Activated naive CD4-positive, alpha-beta T cell treated with anti-CD3 and anti-CD28 coated beads, Interleukin-2, amount 10 ng/mL, durations not matched to agents 7 days and 5 days (primary cell): ENCODE measurements at regions not wholly inside any gene's neighbourhood (a gene's known extent, or its start where the extent isn't known, plus 50 kb on each side); places are given as distances from the start of the nearest gene placed in this dataset.

ENCODE experiments used
- CTCF ChIA-PET: fragments of 350-600 bp; sonication (Branson Sonifier 250); formaldehyde crosslinking; loops from one replicate; lab custom pipeline; 2021; ENCODE audit warnings: antibody characterized with exemption; lab: Charles Lee
- DNase-seq: peaks from one replicate; pipeline ENCODE4 v3.0.0-alpha.2; 2020
- H3K27ac Mint-ChIP-seq: one replicate; pipeline ENCODE4 v1.8.0; 2021; ENCODE audit warnings: mild to moderate bottlenecking, moderate library complexity, mixed read lengths
- H3K27me3 Mint-ChIP-seq: one replicate; pipeline ENCODE4 v1.8.0; 2021; ENCODE audit warnings: mild to moderate bottlenecking, mixed read lengths
- H3K36me3 Mint-ChIP-seq: one replicate; pipeline ENCODE4 v1.8.0; 2021; ENCODE audit warnings: mixed read lengths
- H3K4me1 Mint-ChIP-seq: one replicate; pipeline ENCODE4 v1.8.0; 2021; ENCODE audit warnings: mixed read lengths
- H3K4me3 Mint-ChIP-seq: one replicate; pipeline ENCODE4 v1.8.0; 2021; ENCODE audit warnings: mild to moderate bottlenecking, moderate library complexity, mixed read lengths
- H3K9me3 Mint-ChIP-seq: one replicate; pipeline ENCODE4 v1.8.0; 2021; ENCODE audit warnings: mixed read lengths

GRCh38 chr17:72539981-72540897, 419.4 kb downstream of the SOX9 start:
- CTCF ChIA-PET = interaction anchor here (0.7 to 1.4 kb wide), 6 partner anchors 19 to 1731 kb away, joined by 3 to 5 read pairs (median 4); no protein-coding TSS in a partner anchor
- Mint-ChIP-seq H3K4me3 (no peak overlapping the region), H3K36me3 (no peaks in the 10 kb centered on the region)

GRCh38 chr17:72542317-72542716, 421.5 kb downstream of the SOX9 start:
- peaks cover 34% of the 10 kb centered on the region for H3K27me3 Mint-ChIP-seq
- H3K4me3 Mint-ChIP-seq = no peak overlapping the region
- H3K4me1 Mint-ChIP-seq = peaks cover 2% of the 10 kb centered on the region
- no peaks in the 10 kb centered on the region for H3K36me3 Mint-ChIP-seq
- no peaks in the 10 kb centered on the region for H3K9me3 Mint-ChIP-seq
- CTCF ChIA-PET = no interaction called here
- DNase-seq = no peak
- H3K27ac Mint-ChIP-seq = no peak overlapping the region

More at GRCh38 chr17:72539981-72540897, 419.4 kb downstream of the SOX9 start:
- Mint-ChIP-seq H3K27me3 (peaks cover 38% of the 10 kb centered on the region), H3K27ac (no peak overlapping the region), H3K4me1 (peaks cover 2% of the 10 kb centered on the region), H3K9me3 (no peaks in the 10 kb centered on the region)
- DNase-seq = peak; percentile 61

- CTCF ChIA-PET = no interaction called here
- Mint-ChIP-seq H3K9me3 (no peaks in the 10 kb centered on the region), H3K36me3 (no peaks in the 10 kb centered on the region), H3K27me3 (peaks cover 15% of the 10 kb centered on the region), H3K4me3 (no peak overlapping the region), H3K4me1 (no peaks in the 10 kb centered on the region), H3K27ac (no peak overlapping the region)
- no peak for DNase-seq
Observed at GRCh38 chr17:72545766-72546165, 424.9 kb downstream of the SOX9 start.

- H3K4me3 Mint-ChIP-seq = no peak overlapping the region
- no peaks in the 10 kb centered on the region for H3K4me1 Mint-ChIP-seq
- H3K9me3 Mint-ChIP-seq = no peaks in the 10 kb centered on the region
- no peak for DNase-seq
- CTCF ChIA-PET = interaction anchor here (0.6 kb wide), 1 partner anchor 428 kb away, joined by 5 read pairs; no protein-coding TSS in a partner anchor
- no peaks in the 10 kb centered on the region for H3K36me3 Mint-ChIP-seq
- H3K27ac Mint-ChIP-seq = no peak overlapping the region
- H3K27me3 Mint-ChIP-seq = peaks cover 10% of the 10 kb centered on the region
Observed at GRCh38 chr17:72553051-72553755, 432.4 kb downstream of the SOX9 start.

GRCh38 chr17:72554508-72554907, 433.7 kb downstream of the SOX9 start:
- Mint-ChIP-seq H3K36me3 (no peaks in the 10 kb centered on the region), H3K27ac (no peak overlapping the region), H3K4me1 (no peaks in the 10 kb centered on the region), H3K9me3 (no peaks in the 10 kb centered on the region), H3K4me3 (no peak overlapping the region), H3K27me3 (peaks cover 10% of the 10 kb centered on the region)
- DNase-seq = no peak
- CTCF ChIA-PET = no interaction called here

GRCh38 chr17:72555052-72555451, 434.2 kb downstream of the SOX9 start:
- no peaks in the 10 kb centered on the region for H3K36me3 Mint-ChIP-seq
- H3K9me3 Mint-ChIP-seq = no peaks in the 10 kb centered on the region
- no peak overlapping the region for H3K4me3 Mint-ChIP-seq
- DNase-seq = no peak
- H3K27ac Mint-ChIP-seq = no peak overlapping the region
- no peaks in the 10 kb centered on the region for H3K4me1 Mint-ChIP-seq
- peaks cover 6% of the 10 kb centered on the region for H3K27me3 Mint-ChIP-seq
- CTCF ChIA-PET = no interaction called here

GRCh38 chr17:72556944-72557826, 436.4 kb downstream of the SOX9 start:
- CTCF ChIA-PET = interaction anchor here (0.6 to 7.7 kb wide), 39 partner anchors 16 to 815 kb away, joined by 3 to 234 read pairs (median 3); partner anchors contain the start of gene SSTR2
- no peak overlapping the region for H3K4me3 Mint-ChIP-seq
- no peaks in the 10 kb centered on the region for H3K36me3 Mint-ChIP-seq
- H3K4me1 Mint-ChIP-seq = peaks cover 5% of the 10 kb centered on the region
- H3K9me3 Mint-ChIP-seq = no peaks in the 10 kb centered on the region
- no peak overlapping the region for H3K27ac Mint-ChIP-seq
- peak; percentile 82 for DNase-seq
- peaks cover 7% of the 10 kb centered on the region for H3K27me3 Mint-ChIP-seq

- no peak overlapping the region for H3K27ac Mint-ChIP-seq
- H3K9me3 Mint-ChIP-seq = no peaks in the 10 kb centered on the region
- peaks cover 12% of the 10 kb centered on the region for H3K27me3 Mint-ChIP-seq
- DNase-seq = no peak
- peaks cover 9% of the 10 kb centered on the region for H3K4me1 Mint-ChIP-seq
- CTCF ChIA-PET = interaction anchor here (0.7 to 7.7 kb wide), 18 partner anchors 9 to 811 kb away, joined by 3 to 234 read pairs (median 4); no protein-coding TSS in a partner anchor
- H3K36me3 Mint-ChIP-seq = no peaks in the 10 kb centered on the region
- H3K4me3 Mint-ChIP-seq = no peak overlapping the region
Observed at GRCh38 chr17:72558971-72559476, 438.2 kb downstream of the SOX9 start.

GRCh38 chr17:72560303-72561247, 439.8 kb downstream of the SOX9 start:
- CTCF ChIA-PET = interaction anchor here (0.7 to 7.7 kb wide), 24 partner anchors 10 to 809 kb away, joined by 3 to 234 read pairs (median 4); no protein-coding TSS in a partner anchor
- Mint-ChIP-seq H3K27me3 (peaks cover 17% of the 10 kb centered on the region), H3K4me1 (peaks cover 9% of the 10 kb centered on the region), H3K4me3 (no peak overlapping the region), H3K36me3 (no peaks in the 10 kb centered on the region), H3K27ac (no peak overlapping the region), H3K9me3 (no peaks in the 10 kb centered on the region)
- DNase-seq = peak; percentile 66

GRCh38 chr17:72561266-72561665, 440.4 kb downstream of the SOX9 start:
- H3K4me3 Mint-ChIP-seq = no peak overlapping the region
- H3K9me3 Mint-ChIP-seq = no peaks in the 10 kb centered on the region
- CTCF ChIA-PET = interaction anchor here (1.1 to 7.7 kb wide), 10 partner anchors 27 to 693 kb away, joined by 3 to 234 read pairs (median 15); no protein-coding TSS in a partner anchor
- no peak overlapping the region for H3K27ac Mint-ChIP-seq
- peaks cover 22% of the 10 kb centered on the region for H3K27me3 Mint-ChIP-seq
- no peaks in the 10 kb centered on the region for H3K36me3 Mint-ChIP-seq
- DNase-seq = no peak
- H3K4me1 Mint-ChIP-seq = peaks cover 9% of the 10 kb centered on the region

- CTCF ChIA-PET = interaction anchor here (4.2 to 7.7 kb wide), 4 partner anchors 158 to 595 kb away, joined by 21 to 234 read pairs (median 52); no protein-coding TSS in a partner anchor
- no peak overlapping the region for H3K4me3 Mint-ChIP-seq
- no peaks in the 10 kb centered on the region for H3K36me3 Mint-ChIP-seq
- H3K4me1 Mint-ChIP-seq = peaks cover 13% of the 10 kb centered on the region
- no peak for DNase-seq
- peaks cover 22% of the 10 kb centered on the region for H3K27me3 Mint-ChIP-seq
- no peaks in the 10 kb centered on the region for H3K9me3 Mint-ChIP-seq
- H3K27ac Mint-ChIP-seq = no peak overlapping the region
Observed at GRCh38 chr17:72561680-72562079, 440.9 kb downstream of the SOX9 start.

GRCh38 chr17:72562615-72563188, 441.9 kb downstream of the SOX9 start:
- no peak overlapping the region for H3K4me3 Mint-ChIP-seq
- peaks cover 23% of the 10 kb centered on the region for H3K4me1 Mint-ChIP-seq
- DNase-seq = no peak
- H3K9me3 Mint-ChIP-seq = no peaks in the 10 kb centered on the region
- H3K36me3 Mint-ChIP-seq = no peaks in the 10 kb centered on the region
- H3K27me3 Mint-ChIP-seq = peaks cover 28% of the 10 kb centered on the region
- CTCF ChIA-PET = interaction anchor here (4.2 to 7.7 kb wide), 4 partner anchors 157 to 594 kb away, joined by 21 to 234 read pairs (median 52); no protein-coding TSS in a partner anchor
- H3K27ac Mint-ChIP-seq = no peak overlapping the region
